Endothelial cell of umbilical vein (primary cell): ENCODE measurements at regions not wholly inside any gene's neighbourhood (a gene's known extent, or its start where the extent isn't known, plus 50 kb on each side); places are given as distances from the start of the nearest gene placed in this dataset.

Experiments
- EZH2 ChIP-seq: IDR thresholded peaks from 2 replicates; pipeline ENCODE4 v1.6.1; 2012; ENCODE audit warnings: borderline replicate concordance, low read depth, mild to moderate bottlenecking, moderate library complexity, low read length, inconsistent platforms; ENCODE audit not compliant: severe bottlenecking
- FOS ChIP-seq: IDR thresholded peaks from 2 replicates; pipeline ENCODE4 v1.6.1; 2011; ENCODE audit warnings: mild to moderate bottlenecking, low read length, moderate library complexity, borderline replicate concordance; ENCODE audit not compliant: insufficient read depth
- GATA2 ChIP-seq: IDR thresholded peaks from 2 replicates; pipeline ENCODE4 v1.7.0; 2011; ENCODE audit warnings: low read depth, mild to moderate bottlenecking, moderate library complexity, mixed read lengths, low read length; ENCODE audit not compliant: insufficient read length, insufficient read depth
- MYC ChIP-seq: IDR thresholded peaks from one replicate; pipeline ENCODE4 v1.6.1; 2011; ENCODE audit warnings: mild to moderate bottlenecking, low read depth, low read length
- POLR2A ChIP-seq: IDR thresholded peaks from 2 replicates; pipeline ENCODE4 v1.6.1; 2012; ENCODE audit warnings: low read depth, mild to moderate bottlenecking, control low read depth, low read length
- POLR2AphosphoS5 ChIP-seq: IDR thresholded peaks from 2 replicates; pipeline ENCODE4 v1.6.1; 2012; ENCODE audit warnings: low read depth, mild to moderate bottlenecking, control low read depth, low read length, moderate library complexity; ENCODE audit not compliant: insufficient read depth
- TF ChIP-seq, protein P1 (sequence below), 2 donors: IDR thresholded peaks; 1 replicate in 1 of 2; 2 replicates in 1 of 2; pipeline ENCODE4 v1.5.1; 2011; ENCODE audit warnings: low read length in 2 of 2, mild to moderate bottlenecking in 2 of 2, moderate library complexity in 2 of 2, control low read depth in 1 of 2, inconsistent platforms in 1 of 2, low read depth in 1 of 2; ENCODE audit not compliant: insufficient read depth in 1 of 2; ENCODE audit errors: extremely low read depth in 1 of 2
- TF ChIP-seq, protein P2 (sequence below): IDR thresholded peaks from 2 replicates; pipeline ENCODE4 v1.6.1; 2011; ENCODE audit not compliant: insufficient read depth, insufficient read length

DNA sequence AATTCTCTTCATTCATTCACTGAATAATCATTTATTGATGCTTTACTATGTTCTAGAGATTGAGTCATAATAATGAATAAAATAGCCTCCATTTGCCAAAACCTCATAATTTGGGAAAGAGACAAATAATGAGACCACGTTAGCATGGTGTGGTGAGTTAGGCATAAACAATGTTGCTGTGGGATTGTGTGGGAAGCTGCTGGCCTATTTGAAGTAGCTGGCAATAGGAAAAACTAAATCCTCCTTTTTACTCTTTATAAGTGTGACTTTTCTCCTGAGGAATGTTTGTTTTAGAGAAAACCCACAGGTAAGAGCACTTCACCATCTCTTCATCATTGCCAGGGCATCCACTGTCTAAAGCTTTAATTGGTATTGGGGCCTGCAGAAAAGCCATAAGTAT, 95.3 kb downstream of the AREG start:
- TF ChIP-seq, protein P1, sequence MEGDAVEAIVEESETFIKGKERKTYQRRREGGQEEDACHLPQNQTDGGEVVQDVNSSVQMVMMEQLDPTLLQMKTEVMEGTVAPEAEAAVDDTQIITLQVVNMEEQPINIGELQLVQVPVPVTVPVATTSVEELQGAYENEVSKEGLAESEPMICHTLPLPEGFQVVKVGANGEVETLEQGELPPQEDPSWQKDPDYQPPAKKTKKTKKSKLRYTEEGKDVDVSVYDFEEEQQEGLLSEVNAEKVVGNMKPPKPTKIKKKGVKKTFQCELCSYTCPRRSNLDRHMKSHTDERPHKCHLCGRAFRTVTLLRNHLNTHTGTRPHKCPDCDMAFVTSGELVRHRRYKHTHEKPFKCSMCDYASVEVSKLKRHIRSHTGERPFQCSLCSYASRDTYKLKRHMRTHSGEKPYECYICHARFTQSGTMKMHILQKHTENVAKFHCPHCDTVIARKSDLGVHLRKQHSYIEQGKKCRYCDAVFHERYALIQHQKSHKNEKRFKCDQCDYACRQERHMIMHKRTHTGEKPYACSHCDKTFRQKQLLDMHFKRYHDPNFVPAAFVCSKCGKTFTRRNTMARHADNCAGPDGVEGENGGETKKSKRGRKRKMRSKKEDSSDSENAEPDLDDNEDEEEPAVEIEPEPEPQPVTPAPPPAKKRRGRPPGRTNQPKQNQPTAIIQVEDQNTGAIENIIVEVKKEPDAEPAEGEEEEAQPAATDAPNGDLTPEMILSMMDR (IDR thresholded peaks at IDR 0.05; ENCODE audit: extremely low read depth in 1 of 2, insufficient read depth in 1 of 2, low read depth in 1 of 2, low read length in 2 of 2) = no peak
- TF ChIP-seq POLR2A (no peak), FOS (no peak), POLR2AphosphoS5 (no peak), GATA2 (no peak), MYC (no peak), EZH2 (no peak)
- TF ChIP-seq, protein P2, sequence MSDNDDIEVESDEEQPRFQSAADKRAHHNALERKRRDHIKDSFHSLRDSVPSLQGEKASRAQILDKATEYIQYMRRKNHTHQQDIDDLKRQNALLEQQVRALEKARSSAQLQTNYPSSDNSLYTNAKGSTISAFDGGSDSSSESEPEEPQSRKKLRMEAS = no peak
